HG03575 (cell line): ENCODE measurements at regions not wholly inside any gene's neighbourhood (a gene's known extent, or its start where the extent isn't known, plus 50 kb on each side); places are given as distances from the start of the nearest gene placed in this dataset.
"Not testable (repeated sequence)": the region's sequence is repeated elsewhere in the genome, so short reads cannot be mapped to it uniquely, and the experiment has no call there.

ENCODE experiments used
- ATAC-seq: cut with Tn5 transposase; IDR thresholded peaks from one replicate; pipeline ENCODE4 v1.9.1; 2021; ENCODE audit not compliant: unreplicated experiment, insufficient number of reproducible peaks, low FRiP score; ENCODE audit errors: extremely low read depth

GRCh38 chr12:17286874-17287273 lies 680.9 kb upstream of the LMO3 start:
- no peak for ATAC-seq

GRCh38 chr12:17284873-17285272 lies 678.9 kb upstream of the LMO3 start:
- no peak for ATAC-seq

- ATAC-seq: no peak
Measured at GRCh38 chr12:17283563-17283962, 677.6 kb upstream of the LMO3 start.

- ATAC-seq: not testable (repeated sequence)
Measured at GRCh38 chr12:17282169-17282568, 676.2 kb upstream of the LMO3 start.

GRCh38 chr12:17278946-17279345 lies 673.0 kb upstream of the LMO3 start:
- ATAC-seq: no peak

GRCh38 chr12:17276196-17276595 lies 670.2 kb upstream of the LMO3 start:
- ATAC-seq: no peak

- ATAC-seq: no peak
Measured at GRCh38 chr12:17266856-17267255, 660.9 kb upstream of the LMO3 start.

GRCh38 chr12:17264603-17265002 lies 658.6 kb upstream of the LMO3 start:
- ATAC-seq: no peak

- no peak for ATAC-seq
Measured at GRCh38 chr12:17239874-17240273, 633.9 kb upstream of the LMO3 start.

- ATAC-seq: no peak
Measured at GRCh38 chr12:17235996-17236395, 630.0 kb upstream of the LMO3 start.

GRCh38 chr12:17215759-17216570 lies 610.0 kb upstream of the LMO3 start:
- ATAC-seq: no peak

- no peak for ATAC-seq
Measured at GRCh38 chr12:17214929-17215328, 609.0 kb upstream of the LMO3 start.

GRCh38 chr12:17206553-17206952 lies 600.6 kb upstream of the LMO3 start:
- no peak for ATAC-seq

GRCh38 chr12:17204289-17205054 lies 598.5 kb upstream of the LMO3 start:
- ATAC-seq: no peak

- ATAC-seq: no peak
Measured at GRCh38 chr12:17203497-17203896, 597.5 kb upstream of the LMO3 start.

- no peak for ATAC-seq
Measured at GRCh38 chr12:17197971-17198370, 592.0 kb upstream of the LMO3 start.

GRCh38 chr12:17192721-17193120 lies 586.8 kb upstream of the LMO3 start:
- no peak for ATAC-seq

GRCh38 chr12:17169726-17170471 lies 563.9 kb upstream of the LMO3 start:
- ATAC-seq: no peak

GRCh38 chr12:17159506-17160300 lies 553.7 kb upstream of the LMO3 start:
- no peak for ATAC-seq
